ENCODE measurements at regions not wholly inside any gene's neighbourhood (a gene's known extent, or its start where the extent isn't known, plus 50 kb on each side); places are given as distances from the start of the nearest gene placed in this dataset.

DNA sequence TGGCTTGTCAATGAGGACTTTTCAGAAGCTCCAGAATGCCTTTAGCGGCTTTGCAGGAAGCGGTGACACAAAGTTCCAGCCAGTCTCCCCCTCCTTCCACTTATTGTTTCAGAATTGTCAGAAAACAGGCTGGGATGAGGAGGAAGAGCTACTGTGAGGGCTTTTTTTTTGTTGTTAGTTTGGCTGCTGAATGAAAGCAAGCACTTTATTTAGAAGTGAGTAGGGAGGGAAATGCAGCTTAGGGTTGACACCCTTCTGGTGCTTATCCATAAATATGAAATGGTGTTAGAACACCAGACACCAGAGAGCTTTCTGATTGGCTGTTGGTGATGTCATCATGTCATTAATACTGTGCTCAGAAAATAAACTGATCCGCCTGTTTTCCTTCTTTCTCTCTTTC lies 251.5 kb downstream of the SOX4 start:
- Mint-ChIP-seq H3K27ac (no peak overlapping the region), H3K27me3 (no peaks in the 10 kb centered on the region), H3K36me3 (peaks cover 22% of the 10 kb centered on the region), H3K9me3 (peaks cover 6% of the 10 kb centered on the region), H3K4me1 (ENCODE audit: unreplicated experiment) (peaks cover 61% of the 10 kb centered on the region), H3K4me3 (no peak overlapping the region)
- DNase-seq (ENCODE audit: extremely low spot score, unreplicated experiment) = no peak
- TF ChIP-seq, protein P1, sequence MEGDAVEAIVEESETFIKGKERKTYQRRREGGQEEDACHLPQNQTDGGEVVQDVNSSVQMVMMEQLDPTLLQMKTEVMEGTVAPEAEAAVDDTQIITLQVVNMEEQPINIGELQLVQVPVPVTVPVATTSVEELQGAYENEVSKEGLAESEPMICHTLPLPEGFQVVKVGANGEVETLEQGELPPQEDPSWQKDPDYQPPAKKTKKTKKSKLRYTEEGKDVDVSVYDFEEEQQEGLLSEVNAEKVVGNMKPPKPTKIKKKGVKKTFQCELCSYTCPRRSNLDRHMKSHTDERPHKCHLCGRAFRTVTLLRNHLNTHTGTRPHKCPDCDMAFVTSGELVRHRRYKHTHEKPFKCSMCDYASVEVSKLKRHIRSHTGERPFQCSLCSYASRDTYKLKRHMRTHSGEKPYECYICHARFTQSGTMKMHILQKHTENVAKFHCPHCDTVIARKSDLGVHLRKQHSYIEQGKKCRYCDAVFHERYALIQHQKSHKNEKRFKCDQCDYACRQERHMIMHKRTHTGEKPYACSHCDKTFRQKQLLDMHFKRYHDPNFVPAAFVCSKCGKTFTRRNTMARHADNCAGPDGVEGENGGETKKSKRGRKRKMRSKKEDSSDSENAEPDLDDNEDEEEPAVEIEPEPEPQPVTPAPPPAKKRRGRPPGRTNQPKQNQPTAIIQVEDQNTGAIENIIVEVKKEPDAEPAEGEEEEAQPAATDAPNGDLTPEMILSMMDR (conservative IDR thresholded peaks at IDR 0.05) = no peak

DNA sequence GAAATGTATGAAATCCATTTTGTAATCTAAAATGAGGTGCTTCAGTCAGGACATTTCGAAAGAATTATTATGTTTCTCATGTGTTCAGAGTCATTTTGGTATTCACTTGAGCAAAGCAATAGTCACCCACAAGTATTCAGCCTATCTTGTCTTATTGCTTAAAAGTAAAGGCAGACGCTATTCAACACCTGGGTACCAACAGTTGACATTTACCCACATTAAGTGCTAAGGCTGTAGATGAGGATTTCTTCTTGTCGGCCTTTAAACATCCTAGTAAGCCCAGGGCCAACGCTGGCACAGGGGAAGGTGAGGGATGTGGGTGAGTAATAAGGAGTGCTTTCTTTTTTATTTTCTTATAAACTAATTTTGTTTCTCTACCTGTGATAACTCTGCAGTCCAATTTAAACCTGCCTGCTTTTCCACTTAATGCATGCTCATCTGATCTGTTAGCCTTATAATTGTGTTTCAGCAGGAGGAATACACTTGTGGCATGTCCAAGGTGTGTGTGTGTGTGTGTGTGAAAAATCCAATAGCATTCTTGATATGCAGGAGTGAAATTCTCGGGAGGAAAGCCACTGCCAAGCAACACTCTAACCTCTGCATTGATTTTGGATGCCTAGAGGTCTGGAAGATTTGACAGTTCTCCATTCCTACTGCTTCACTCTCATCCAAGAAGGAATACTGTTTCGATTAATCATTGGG lies 252.0 kb downstream of the SOX4 start:
- Mint-ChIP-seq H3K4me1 (ENCODE audit: unreplicated experiment) (peaks cover 63% of the 10 kb centered on the region), H3K4me3 (no peak overlapping the region), H3K27ac (no peak overlapping the region), H3K9me3 (peaks cover 6% of the 10 kb centered on the region), H3K36me3 (peaks cover 19% of the 10 kb centered on the region), H3K27me3 (no peaks in the 10 kb centered on the region)
- TF ChIP-seq, protein P1 (conservative IDR thresholded peaks at IDR 0.05) = no peak
- no peak for DNase-seq (ENCODE audit: extremely low spot score, unreplicated experiment)

DNA sequence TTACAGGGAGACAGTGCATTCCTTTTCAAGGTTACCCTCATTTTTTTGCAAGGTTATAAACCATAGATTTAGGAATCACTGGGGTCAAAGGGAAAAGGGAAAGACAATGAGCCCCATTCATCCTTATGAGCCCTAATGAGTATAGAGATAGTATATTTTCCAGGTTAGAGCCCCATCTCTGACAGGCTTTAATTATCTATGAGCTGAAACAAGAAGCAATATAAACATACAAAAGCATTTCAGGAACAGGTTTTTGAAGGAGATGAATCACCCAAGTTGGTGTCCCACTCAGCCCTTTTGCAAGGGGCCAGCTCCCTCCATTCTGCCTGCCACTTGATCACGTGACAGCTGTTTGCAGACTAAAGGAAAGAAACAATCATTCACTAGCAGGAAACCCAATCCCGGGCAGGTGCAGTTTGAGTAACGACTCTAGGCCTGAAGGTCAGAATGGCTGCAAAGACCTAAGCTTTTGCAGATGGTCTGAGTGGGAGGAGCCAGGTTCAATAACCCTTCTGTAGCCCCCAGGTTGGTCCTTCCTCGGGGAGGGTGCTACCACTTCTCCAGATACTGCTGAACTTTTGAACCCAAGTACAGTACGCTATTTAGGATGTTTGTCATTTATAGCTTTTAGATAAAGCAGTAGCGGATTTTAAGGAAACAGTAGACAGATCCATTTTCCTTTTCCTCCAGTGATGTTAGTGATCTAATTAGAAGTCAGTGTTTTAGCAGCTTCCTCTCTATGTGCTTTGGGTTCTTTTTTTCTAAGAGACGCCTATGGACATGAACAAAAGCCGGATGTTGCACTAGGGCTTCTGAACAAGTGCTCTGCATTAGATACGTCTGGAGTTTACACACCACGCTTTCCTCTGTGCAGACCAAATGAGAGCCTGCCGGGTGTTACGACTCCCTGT lies 253.2 kb downstream of the SOX4 start:
- TF ChIP-seq, protein P1 (conservative IDR thresholded peaks at IDR 0.05) = no peak
- H3K4me3 Mint-ChIP-seq = peak overlapping the region; percentile 54
- H3K36me3 Mint-ChIP-seq = peaks cover 22% of the 10 kb centered on the region
- DNase-seq (ENCODE audit: extremely low spot score, unreplicated experiment) = no peak
- peaks cover 65% of the 10 kb centered on the region for H3K4me1 Mint-ChIP-seq (ENCODE audit: unreplicated experiment)
- peak overlapping the region; percentile 63 for H3K27ac Mint-ChIP-seq
- H3K27me3 Mint-ChIP-seq = no peaks in the 10 kb centered on the region
- H3K9me3 Mint-ChIP-seq = peaks cover 6% of the 10 kb centered on the region

GRCh38 chr6:21847711-21848480 lies 254.3 kb downstream of the SOX4 start:
- H3K9me3 Mint-ChIP-seq = peaks cover 6% of the 10 kb centered on the region
- peak overlapping the region; percentile 44 for H3K4me3 Mint-ChIP-seq
- H3K27ac Mint-ChIP-seq = peak overlapping the region; percentile 63
- no peak for DNase-seq (ENCODE audit: extremely low spot score, unreplicated experiment)
- no peaks in the 10 kb centered on the region for H3K27me3 Mint-ChIP-seq
- TF ChIP-seq, protein P1 (conservative IDR thresholded peaks at IDR 0.05) = no peak
- H3K36me3 Mint-ChIP-seq = peaks cover 25% of the 10 kb centered on the region
- H3K4me1 Mint-ChIP-seq (ENCODE audit: unreplicated experiment) = peaks cover 61% of the 10 kb centered on the region

- TF ChIP-seq, protein P1 (conservative IDR thresholded peaks at IDR 0.05) = no peak
- Mint-ChIP-seq H3K27ac (peak overlapping the region; percentile 48), H3K27me3 (no peaks in the 10 kb centered on the region), H3K4me3 (peak overlapping the region; percentile 41), H3K36me3 (peaks cover 31% of the 10 kb centered on the region), H3K4me1 (ENCODE audit: unreplicated experiment) (peaks cover 40% of the 10 kb centered on the region), H3K9me3 (peaks cover 6% of the 10 kb centered on the region)
- no peak for DNase-seq (ENCODE audit: extremely low spot score, unreplicated experiment)
Observed at GRCh38 chr6:21850691-21851090, 257.1 kb downstream of the SOX4 start.

All from type B pancreatic cell (in vitro differentiated cells).